ENCODE measurements at regions not wholly inside any gene's neighbourhood (a gene's known extent, or its start where the extent isn't known, plus 50 kb on each side); places are given as distances from the start of the nearest gene placed in this dataset.

GRCh38 chr9:99405359-99405758 lies 183.3 kb downstream of the SEC61B start:
- TF ChIP-seq POLR2A (IDR thresholded peaks at IDR 0.05; ENCODE audit: low read length) (no peak), JUN (IDR thresholded peaks at IDR 0.05) (no peak), MYC (IDR thresholded peaks at IDR 0.05; ENCODE audit: borderline replicate concordance, low read length) (no peak)
- TF ChIP-seq, protein P1, sequence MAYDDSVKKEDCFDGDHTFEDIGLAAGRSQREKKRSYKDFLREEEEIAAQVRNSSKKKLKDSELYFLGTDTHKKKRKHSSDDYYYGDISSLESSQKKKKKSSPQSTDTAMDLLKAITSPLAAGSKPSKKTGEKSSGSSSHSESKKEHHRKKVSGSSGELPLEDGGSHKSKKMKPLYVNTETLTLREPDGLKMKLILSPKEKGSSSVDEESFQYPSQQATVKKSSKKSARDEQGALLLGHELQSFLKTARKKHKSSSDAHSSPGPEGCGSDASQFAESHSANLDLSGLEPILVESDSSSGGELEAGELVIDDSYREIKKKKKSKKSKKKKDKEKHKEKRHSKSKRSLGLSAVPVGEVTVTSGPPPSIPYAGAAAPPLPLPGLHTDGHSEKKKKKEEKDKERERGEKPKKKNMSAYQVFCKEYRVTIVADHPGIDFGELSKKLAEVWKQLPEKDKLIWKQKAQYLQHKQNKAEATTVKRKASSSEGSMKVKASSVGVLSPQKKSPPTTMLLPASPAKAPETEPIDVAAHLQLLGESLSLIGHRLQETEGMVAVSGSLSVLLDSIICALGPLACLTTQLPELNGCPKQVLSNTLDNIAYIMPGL (CRISPR knock-in tag; IDR thresholded peaks at IDR 0.05; ENCODE audit: borderline replicate concordance): no peak
- TF ChIP-seq, protein P2, sequence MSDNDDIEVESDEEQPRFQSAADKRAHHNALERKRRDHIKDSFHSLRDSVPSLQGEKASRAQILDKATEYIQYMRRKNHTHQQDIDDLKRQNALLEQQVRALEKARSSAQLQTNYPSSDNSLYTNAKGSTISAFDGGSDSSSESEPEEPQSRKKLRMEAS (IDR thresholded peaks at IDR 0.05): no peak
